ENCODE measurements at regions not wholly inside any gene's neighbourhood (a gene's known extent, or its start where the extent isn't known, plus 50 kb on each side); places are given as distances from the start of the nearest gene placed in this dataset.

DNA sequence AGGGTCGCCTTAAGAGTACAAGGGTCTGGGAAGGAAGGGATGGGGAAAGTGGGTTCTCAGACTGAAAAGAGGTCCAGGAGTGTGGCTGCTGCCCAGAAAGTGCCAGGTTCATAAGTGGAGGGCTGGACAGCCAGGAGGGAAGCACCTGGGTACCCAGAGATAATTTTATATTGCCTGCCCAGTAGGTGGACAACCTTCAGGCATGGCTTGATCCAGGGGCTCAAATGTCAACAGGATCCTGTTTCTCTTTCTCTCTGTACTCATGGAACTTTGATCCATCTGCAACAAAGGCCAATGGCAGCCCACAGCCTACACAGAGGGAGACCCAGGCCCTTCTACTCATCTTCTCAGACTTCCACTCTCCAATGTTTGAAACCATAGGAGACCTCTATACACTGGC, 80.5 kb upstream of the GRK3 start:
- TF ChIP-seq EZH2phosphoT487 (IDR thresholded peaks at IDR 0.05; ENCODE audit: insufficient read depth, low read depth) = no peak
- no peak for TF ChIP-seq EZH2 (IDR thresholded peaks at IDR 0.05; ENCODE audit: insufficient read depth, poor library complexity, severe bottlenecking)

Data from GM23248 (cell line).